IMR-90 (cell line): ENCODE measurements at regions not wholly inside any gene's neighbourhood (a gene's known extent, or its start where the extent isn't known, plus 50 kb on each side); places are given as distances from the start of the nearest gene placed in this dataset.
"Not testable (repeated sequence)": the region's sequence is repeated elsewhere in the genome, so short reads cannot be mapped to it uniquely, and the experiment has no call there.

ENCODE experiments used
- ATAC-seq: fragments of 200-7000 bp; cut with Tn5 transposase; 2 replicates; pipeline ENCODE4 v1.9.1; 2020; ENCODE audit warnings: low read depth, mild to moderate bottlenecking, moderate library complexity
- BruUV-seq: library from RNA; stranded (reverse); fragments of 400-500 nt; replicated peaks from 2 replicates; lab custom pipeline; 2021; lab: Mats Ljungman, UMichigan
- CTCF ChIA-PET: fragments of 300-600 bp; formaldehyde crosslinking; extraction: SDS; loops from one replicate; lab custom pipeline; 2021; ENCODE audit warnings: antibody characterized with exemption; lab: Yijun Ruan, JAX
- POLR2A ChIA-PET: fragments of 300-600 bp; sonication (Branson Sonifier 250); formaldehyde crosslinking; loops from one replicate; lab custom pipeline; 2022; ENCODE audit warnings: antibody characterized with exemption; ENCODE audit not compliant: unreplicated experiment; lab: Charles Lee
- DNase-seq: peaks from one replicate; pipeline ENCODE4 v3.0.0; 2013
- H2AFZ ChIP-seq: replicated peaks from 2 replicates; pipeline ENCODE3; 2013; ENCODE audit warnings: low read length, mild to moderate bottlenecking; ENCODE audit not compliant: poor library complexity
- H2AK5ac ChIP-seq: 2 replicates; pipeline ENCODE4 v1.6.1; 2013; ENCODE audit warnings: low read depth, low read length, inconsistent platforms
- H2AK9ac ChIP-seq: replicated peaks from 2 replicates; pipeline ENCODE3; 2013; ENCODE audit warnings: mild to moderate bottlenecking, low read depth, low read length, moderate library complexity; ENCODE audit not compliant: poor library complexity
- H2BK120ac ChIP-seq: 2 replicates; pipeline ENCODE4 v1.6.1; 2013; ENCODE audit warnings: low read depth, low read length, inconsistent platforms
- H2BK15ac ChIP-seq: 3 replicates; pipeline ENCODE4 v1.6.1; 2013; ENCODE audit warnings: low read depth, low read length, inconsistent platforms
- H2BK20ac ChIP-seq: 2 replicates; pipeline ENCODE4 v1.6.1; 2013; ENCODE audit warnings: low read depth, mild to moderate bottlenecking, inconsistent platforms, low read length, moderate library complexity
- H2BK5ac ChIP-seq: 2 replicates; pipeline ENCODE4 v1.6.1; 2013; ENCODE audit warnings: mild to moderate bottlenecking, low read depth, low read length, inconsistent platforms; ENCODE audit not compliant: poor library complexity, severe bottlenecking
- H3K14ac ChIP-seq: replicated peaks from 2 replicates; pipeline ENCODE4 v1.6.1; 2013; ENCODE audit warnings: low read depth, low read length, inconsistent platforms
- H3K18ac ChIP-seq: 2 replicates; pipeline ENCODE4 v1.6.1; 2013; ENCODE audit warnings: low read depth, low read length, control low read depth
- H3K23ac ChIP-seq: 2 replicates; pipeline ENCODE4 v1.6.1; 2013; ENCODE audit warnings: low read depth, low read length, inconsistent platforms
- H3K27ac ChIP-seq: 2 replicates; pipeline ENCODE4 v1.5.1; 2013; ENCODE audit warnings: mild to moderate bottlenecking, control low read depth, low read length; ENCODE audit not compliant: insufficient read depth
- H3K27me3 ChIP-seq: 2 replicates; pipeline ENCODE4 v1.6.1; 2013; ENCODE audit warnings: low read length; ENCODE audit not compliant: control insufficient read depth, insufficient read depth
- H3K36me3 ChIP-seq: 2 replicates; pipeline ENCODE4 v1.6.1; 2013; ENCODE audit warnings: low read length, mixed read lengths; ENCODE audit not compliant: control insufficient read depth, insufficient read depth
- H3K4ac ChIP-seq: 2 replicates; pipeline ENCODE4 v1.6.1; 2013; ENCODE audit warnings: low read depth, low read length, inconsistent platforms
- H3K4me1 ChIP-seq: 2 replicates; pipeline ENCODE4 v1.6.1; 2013; ENCODE audit warnings: low read length, mixed read lengths; ENCODE audit not compliant: control insufficient read depth, insufficient read depth
- H3K4me2 ChIP-seq: 2 replicates; pipeline ENCODE4 v1.6.1; 2013; ENCODE audit warnings: low read depth, mild to moderate bottlenecking, control low read depth, low read length, moderate library complexity
- H3K4me3 ChIP-seq: 2 replicates; pipeline ENCODE4 v1.5.1; 2013; ENCODE audit warnings: low read depth, mild to moderate bottlenecking, control low read depth, low read length, moderate library complexity; ENCODE audit not compliant: insufficient read depth
- H3K56ac ChIP-seq: 2 replicates; pipeline ENCODE4 v1.6.1; 2013; ENCODE audit warnings: low read length, inconsistent platforms; ENCODE audit not compliant: insufficient read depth; ENCODE audit errors: extremely low read depth
- H3K79me1 ChIP-seq, 2 experiments: 2 replicates each; pipeline ENCODE4 v1.6.1; 2013; ENCODE audit warnings: low read length in 2 of 2, inconsistent platforms in 1 of 2, low read depth in 1 of 2
- H3K9ac ChIP-seq: 2 replicates; pipeline ENCODE4 v1.6.1; 2013; ENCODE audit warnings: low read depth, low read length, control low read depth
- H3K9me1 ChIP-seq: 2 replicates; pipeline ENCODE4 v1.6.1; 2013; ENCODE audit warnings: low read length, inconsistent platforms; ENCODE audit not compliant: insufficient read depth
- H3K9me3 ChIP-seq: 2 replicates; pipeline ENCODE4 v1.6.1; 2013; ENCODE audit warnings: low read length; ENCODE audit not compliant: control insufficient read depth, insufficient read depth
- H4K20me1 ChIP-seq: 2 replicates; pipeline ENCODE4 v1.6.1; 2013; ENCODE audit warnings: low read length, inconsistent platforms; ENCODE audit not compliant: insufficient read depth
- H4K5ac ChIP-seq: 2 replicates; pipeline ENCODE4 v1.6.1; 2013; ENCODE audit warnings: mild to moderate bottlenecking, low read depth, low read length, control low read depth
- H4K8ac ChIP-seq, 2 experiments: 2 replicates each; pipeline ENCODE4 v1.6.1; 2013; ENCODE audit warnings: low read depth in 2 of 2, low read length in 2 of 2, control low read depth in 1 of 2, inconsistent platforms in 1 of 2
- H4K91ac ChIP-seq: 2 replicates; pipeline ENCODE4 v1.6.1; 2013; ENCODE audit warnings: low read depth, low read length, inconsistent platforms; ENCODE audit not compliant: insufficient read depth
- WGBS, 2 experiments: methylation state at CpG; one replicate each; pipeline versions ENCODE4 v1.1.5 to v1.1.7; 2013; ENCODE audit warnings: missing lambda C conversion rate in 2 of 2; ENCODE audit not compliant: insufficient read length in 1 of 2; ENCODE audit errors: extremely low coverage in 2 of 2; 5-methylcytosine and 5-hydroxymethylcytosine counted together
- dilution Hi-C: fragments of 300-500 bp; cut with HindIII; formaldehyde crosslinking; loops from one replicate; pipeline ENCODE4 v1.14.3; 2018; ENCODE audit warnings: low sequenced_read_pairs; ENCODE audit not compliant: unreplicated experiment
- in situ Hi-C: fragments of 300-500 bp; cut with MboI; formaldehyde crosslinking; loops from 3 replicates; pipeline ENCODE4 v1.14.3; 2019; ENCODE audit warnings: low sequenced_read_pairs, inconsistent platforms, mixed read lengths
- intact Hi-C: fragments of 100-400 bp; cut with micrococcal nuclease; formaldehyde crosslinking; loops from 2 replicates; pipeline ENCODE4 v1.10.0; 2022

DNA sequence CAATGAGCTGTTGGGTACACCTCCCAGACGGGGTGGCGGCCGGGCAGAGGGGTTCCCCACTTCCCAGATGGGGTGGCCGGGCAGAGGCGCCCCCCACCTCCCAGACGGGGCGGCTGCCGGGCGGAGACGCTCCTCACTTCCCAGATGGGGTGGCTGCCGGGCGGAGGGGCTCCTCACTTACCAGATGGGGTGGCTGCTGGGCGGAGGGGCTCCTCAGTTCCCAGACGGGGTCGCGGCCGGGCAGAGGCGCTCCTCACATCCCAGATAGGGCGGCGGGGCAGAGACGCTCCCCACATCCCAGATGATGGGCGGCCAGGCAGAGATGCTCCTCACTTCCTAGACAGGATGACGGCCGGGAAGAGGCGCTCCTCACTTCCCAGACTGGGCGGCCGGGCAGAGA is 185.1 kb downstream of the UTRN start:
- H3K27ac ChIP-seq, H3K56ac ChIP-seq, H3K23ac ChIP-seq, H3K27me3 ChIP-seq, H3K18ac ChIP-seq, H2AFZ ChIP-seq, H2BK20ac ChIP-seq, H3K4me2 ChIP-seq, H3K4me1 ChIP-seq, H3K4me3 ChIP-seq, in situ Hi-C loops, H2BK5ac ChIP-seq, CTCF ChIA-PET, H2BK15ac ChIP-seq, H4K8ac ChIP-seq, H2BK120ac ChIP-seq, BruUV-seq, H3K14ac ChIP-seq, H3K9ac ChIP-seq, intact Hi-C loops, H4K20me1 ChIP-seq, H3K79me1 ChIP-seq, DNase-seq, H4K91ac ChIP-seq, H3K36me3 ChIP-seq, H4K5ac ChIP-seq, H3K4ac ChIP-seq, ATAC-seq, H2AK5ac ChIP-seq, dilution Hi-C loops, POLR2A ChIA-PET, H2AK9ac ChIP-seq, H3K9me3 ChIP-seq: not testable (repeated sequence)
- WGBS, 2 experiments = 93% methylated on average over 3 of the region's 27 CpGs; no CpG with 5 or more reads in 1 of the 2 experiments
- H3K9me1 ChIP-seq = peaks cover 15% of the 10 kb centered on the region
